ENCODE measurements at regions not wholly inside any gene's neighbourhood (a gene's known extent, or its start where the extent isn't known, plus 50 kb on each side); places are given as distances from the start of the nearest gene placed in this dataset.

- TF ChIP-seq CTCF (IDR thresholded peaks at IDR 0.05; ENCODE audit: insufficient read depth, low read depth, low read length) (no peak), EZH2 (IDR thresholded peaks at IDR 0.05; ENCODE audit: insufficient read depth, low read length) (no peak)
Measured at GRCh38 chr5:60535198-60535597, 164.8 kb downstream of the DEPDC1B start.
